GM19467 (cell line): ENCODE measurements at regions not wholly inside any gene's neighbourhood (a gene's known extent, or its start where the extent isn't known, plus 50 kb on each side); places are given as distances from the start of the nearest gene placed in this dataset.

Source experiments
- ATAC-seq: cut with Tn5 transposase; IDR thresholded peaks from one replicate; pipeline ENCODE4 v1.9.1; 2021; ENCODE audit warnings: mild to moderate bottlenecking, moderate library complexity; ENCODE audit not compliant: unreplicated experiment

DNA sequence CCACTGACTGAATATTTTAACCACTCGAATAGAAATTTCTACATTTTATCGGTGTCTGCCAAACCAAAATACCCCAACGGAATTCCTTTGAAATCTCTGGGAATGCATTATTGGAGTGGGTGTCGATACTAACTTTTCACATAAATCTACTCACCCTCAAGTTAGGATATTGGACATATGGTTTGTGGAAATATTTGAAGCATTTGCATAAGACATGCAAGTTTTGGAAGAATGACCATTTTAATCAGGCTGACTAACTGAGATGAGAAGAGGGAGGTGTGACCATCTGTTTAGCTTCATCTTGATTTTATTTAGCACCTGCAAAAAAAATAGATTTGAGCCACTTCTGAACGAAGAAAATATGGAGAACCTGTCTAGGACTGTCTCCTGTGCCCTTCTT is 61.2 kb downstream of the KLF6 start:
- ATAC-seq: no peak

DNA sequence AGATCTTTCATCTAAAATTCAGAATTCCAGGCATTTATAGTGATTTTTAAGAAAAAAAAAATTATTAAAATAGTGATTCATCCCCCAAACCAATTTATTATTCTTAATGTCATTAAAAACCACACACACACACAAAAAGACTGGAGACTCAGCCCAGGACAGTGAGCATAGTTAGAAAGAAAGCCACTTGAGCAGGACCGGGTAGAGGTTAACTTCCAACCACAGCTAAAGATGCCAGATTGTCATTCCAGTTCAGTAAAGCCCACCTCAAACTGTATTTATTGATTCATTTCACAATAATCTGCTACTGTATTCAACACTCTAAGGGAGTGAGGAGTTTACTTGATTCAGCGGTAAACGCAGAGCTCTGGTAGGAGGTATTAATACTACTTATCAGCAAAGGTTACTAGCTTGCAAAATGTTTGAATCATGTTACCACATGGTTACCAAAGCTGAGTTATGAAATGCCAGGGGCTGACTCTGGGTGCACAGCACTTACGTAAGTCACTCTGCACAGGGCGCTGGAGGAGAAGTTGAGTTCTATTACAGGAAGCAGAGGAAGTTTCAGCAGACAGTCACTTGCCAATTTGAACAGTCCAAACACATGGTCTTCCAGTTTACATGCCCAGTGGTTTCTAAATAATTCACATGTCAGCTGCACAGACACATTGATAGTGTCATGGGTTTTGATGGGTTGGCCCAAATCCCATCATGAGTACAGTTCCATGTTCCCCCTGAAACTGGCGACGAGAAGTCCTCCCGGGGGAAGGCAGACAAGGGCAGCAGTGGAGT is 64.6 kb downstream of the KLF6 start:
- no peak for ATAC-seq

DNA sequence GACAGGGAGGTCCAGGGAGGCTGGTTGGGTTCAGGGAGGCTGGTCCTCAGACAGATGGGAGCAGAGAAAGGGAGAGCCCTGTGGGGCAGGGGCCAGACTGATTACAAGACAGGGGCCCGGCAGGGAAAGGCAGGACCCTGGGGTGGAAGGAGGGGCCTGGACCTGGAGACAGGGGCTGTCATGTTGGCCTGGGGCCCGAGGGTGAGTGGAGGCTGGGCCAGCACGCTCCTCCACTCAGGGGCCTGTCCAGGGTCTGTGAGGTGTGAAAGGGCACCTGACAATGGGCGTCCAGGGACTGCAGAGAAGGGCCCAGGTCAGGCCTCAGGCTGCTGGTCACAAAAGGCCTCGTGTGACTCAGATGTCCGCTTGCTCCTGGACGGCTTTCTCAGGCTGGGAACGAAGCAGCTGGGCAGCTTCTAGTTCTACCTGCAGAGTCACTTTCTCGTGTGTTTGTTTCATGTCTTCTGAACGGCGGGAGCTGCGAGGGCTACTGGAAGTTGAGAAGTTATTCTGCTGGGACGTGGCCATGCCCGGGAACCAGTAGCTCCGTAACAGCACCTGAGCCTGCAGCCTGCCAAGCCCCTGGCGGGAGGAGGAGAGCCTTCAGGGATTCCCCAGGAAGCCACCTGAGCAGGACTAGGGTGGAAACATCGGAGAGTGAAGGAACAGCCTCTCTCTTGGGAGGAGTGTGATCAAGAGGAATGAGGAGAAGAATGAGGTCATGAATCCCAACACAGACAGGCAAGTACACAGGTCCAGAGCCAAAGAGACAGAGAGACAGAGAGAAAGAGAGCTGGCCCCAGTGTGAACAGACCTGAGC is 65.8 kb downstream of the KLF6 start:
- ATAC-seq: no peak

DNA sequence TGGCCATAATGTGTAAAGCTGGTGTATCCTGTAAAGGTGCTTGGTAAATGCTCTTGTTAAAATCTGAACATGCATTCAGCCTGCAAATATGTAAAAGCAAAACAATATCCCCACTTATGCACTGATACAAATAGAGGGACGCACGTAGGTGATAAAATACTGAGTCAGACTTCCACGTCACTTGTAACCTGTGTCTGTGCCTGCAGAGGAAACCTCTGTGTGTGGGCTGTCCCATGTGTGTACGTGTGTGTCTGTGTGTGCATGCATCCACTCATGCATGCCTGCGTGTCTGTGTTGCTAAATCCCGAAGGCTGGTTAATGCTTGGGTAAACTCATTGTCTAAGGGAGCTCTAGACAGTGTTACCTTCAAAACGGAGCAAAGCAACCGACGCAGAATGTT is 68.9 kb downstream of the KLF6 start:
- ATAC-seq: no peak

DNA sequence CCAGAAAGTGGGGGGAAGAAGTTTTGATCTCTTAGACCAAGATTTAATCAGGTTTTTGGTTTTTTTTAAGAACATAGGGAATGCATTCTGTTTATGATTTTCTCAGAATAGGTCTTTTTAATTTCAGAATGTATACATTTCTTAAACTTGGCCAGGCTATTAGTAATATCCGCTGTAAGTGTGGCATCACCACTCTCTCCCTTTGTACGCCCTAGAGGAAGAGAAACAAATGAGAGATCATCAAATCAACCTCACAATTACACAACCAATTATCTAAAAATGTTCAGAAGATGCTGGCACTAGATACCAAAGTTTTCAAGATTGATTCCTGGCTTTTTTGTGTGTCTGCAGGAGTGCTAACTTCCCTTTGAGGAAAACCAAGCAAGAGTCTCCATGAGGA is 70.0 kb downstream of the KLF6 start:
- no peak for ATAC-seq

DNA sequence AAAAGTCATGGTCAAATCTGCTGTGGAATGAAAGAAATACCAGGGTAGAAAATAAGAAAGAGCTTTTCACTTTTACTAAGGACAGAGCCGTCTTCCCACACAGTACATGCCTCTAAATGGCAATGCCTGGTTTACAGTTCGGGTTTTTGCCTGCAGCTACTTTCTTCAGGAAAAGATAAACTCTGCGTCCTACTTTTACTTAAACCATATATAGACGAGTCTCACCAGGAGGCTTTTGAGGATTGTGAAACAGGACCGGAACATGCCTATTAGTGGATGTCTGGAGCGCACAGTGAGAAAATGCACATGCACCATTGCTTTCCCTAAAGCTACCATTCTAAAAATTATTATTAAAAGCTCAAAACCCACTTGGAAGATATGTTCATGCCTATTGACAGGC is 70.5 kb downstream of the KLF6 start:
- no peak for ATAC-seq

DNA sequence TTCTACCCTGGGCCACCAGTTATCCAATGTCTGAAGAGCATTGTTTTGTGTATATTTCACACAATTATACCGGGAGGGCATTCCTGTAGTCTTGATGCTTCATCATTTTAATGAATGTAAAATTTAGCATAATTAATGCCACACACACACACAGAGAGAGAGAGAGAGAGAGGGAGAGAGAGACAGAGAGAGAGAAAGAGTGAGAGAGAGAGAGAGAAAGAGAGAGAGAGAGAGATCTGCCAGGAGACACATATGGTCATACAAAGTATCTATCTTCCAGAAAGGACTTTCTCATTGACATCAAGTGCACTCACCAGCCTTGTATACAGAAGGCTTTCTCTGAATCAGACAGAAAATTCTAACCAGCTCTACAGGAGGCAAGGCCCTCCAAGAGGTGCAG is 72.3 kb downstream of the KLF6 start:
- ATAC-seq: no peak

DNA sequence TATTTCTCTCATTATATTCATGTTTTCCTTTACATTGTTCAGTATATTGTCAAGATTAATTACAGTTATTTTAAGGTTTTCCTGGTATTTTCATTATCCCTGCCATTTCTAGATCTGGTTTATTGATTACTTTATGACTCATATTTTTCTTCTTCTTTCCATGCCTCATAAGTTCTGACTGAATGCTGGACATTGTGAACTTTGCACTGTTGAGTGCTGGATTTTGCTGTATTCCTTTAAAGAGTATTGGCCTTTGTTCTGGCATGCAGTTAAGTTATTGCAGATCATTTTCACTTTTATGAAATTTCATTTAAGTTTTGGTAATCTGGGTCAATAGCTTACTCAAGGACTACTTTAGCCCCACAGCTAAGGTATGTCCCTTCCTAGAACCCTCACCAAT is 73.1 kb downstream of the KLF6 start:
- ATAC-seq: no peak

DNA sequence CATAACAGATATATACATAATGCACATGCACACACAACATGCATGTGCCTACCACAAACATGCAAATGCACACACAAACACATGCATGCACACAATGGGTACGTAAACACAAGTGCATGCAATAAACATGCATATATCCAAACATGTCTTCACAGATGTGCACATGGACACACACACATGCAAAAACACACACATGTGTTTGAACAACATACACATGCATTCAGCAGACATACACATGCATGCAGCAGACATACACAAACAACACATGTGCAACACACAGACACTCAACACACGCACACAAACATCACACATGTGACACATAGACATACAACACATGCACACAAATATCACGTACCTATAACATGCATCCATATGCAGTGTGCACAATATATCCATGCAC is 74.2 kb downstream of the KLF6 start:
- ATAC-seq: no peak

DNA sequence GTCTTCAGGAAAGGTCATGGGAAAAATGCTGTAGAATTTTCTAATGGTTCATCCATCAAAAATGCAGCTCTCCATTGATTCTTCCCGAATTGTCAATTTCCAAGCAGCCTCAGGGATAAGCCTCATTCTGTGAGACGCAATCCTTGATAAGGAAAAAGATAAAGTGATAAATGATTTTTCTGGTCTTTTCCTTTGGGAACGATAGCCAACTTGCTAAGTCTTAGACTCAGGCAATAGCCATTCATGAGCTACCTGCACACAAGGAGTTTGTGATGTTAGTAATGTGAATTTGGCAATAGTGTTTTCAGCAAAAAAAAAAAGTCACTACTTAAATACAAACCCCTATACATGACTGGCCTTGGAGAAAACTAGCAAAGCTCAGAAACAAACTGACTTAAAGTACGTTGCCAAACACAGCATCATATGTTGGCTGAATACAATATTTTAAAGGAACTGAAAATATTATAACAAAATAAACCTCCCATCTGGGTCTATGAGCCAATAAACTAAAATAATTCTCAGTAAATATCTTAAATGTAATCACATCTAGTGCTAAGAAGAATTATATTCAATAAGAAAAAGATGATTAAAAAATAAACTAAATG is 75.5 kb downstream of the KLF6 start:
- ATAC-seq: no peak

DNA sequence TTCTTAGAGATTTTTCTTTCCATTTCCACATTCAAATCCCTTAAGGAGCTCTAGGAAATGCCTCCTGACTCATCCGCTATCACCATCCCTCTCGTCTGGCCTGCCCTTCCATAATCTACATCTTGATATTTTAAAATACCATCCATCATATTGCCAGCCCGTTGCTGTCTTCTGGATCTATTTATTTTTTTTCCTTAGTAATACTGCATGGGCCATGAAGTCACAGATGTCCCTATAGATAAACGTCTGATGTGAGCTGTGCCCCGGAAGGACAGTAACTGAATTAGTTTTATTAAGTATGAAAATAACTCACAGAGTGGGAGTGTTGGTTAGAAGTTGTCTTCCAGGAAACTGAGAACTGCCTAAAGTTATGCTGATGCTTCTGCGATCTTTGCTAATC is 76.2 kb downstream of the KLF6 start:
- no peak for ATAC-seq

DNA sequence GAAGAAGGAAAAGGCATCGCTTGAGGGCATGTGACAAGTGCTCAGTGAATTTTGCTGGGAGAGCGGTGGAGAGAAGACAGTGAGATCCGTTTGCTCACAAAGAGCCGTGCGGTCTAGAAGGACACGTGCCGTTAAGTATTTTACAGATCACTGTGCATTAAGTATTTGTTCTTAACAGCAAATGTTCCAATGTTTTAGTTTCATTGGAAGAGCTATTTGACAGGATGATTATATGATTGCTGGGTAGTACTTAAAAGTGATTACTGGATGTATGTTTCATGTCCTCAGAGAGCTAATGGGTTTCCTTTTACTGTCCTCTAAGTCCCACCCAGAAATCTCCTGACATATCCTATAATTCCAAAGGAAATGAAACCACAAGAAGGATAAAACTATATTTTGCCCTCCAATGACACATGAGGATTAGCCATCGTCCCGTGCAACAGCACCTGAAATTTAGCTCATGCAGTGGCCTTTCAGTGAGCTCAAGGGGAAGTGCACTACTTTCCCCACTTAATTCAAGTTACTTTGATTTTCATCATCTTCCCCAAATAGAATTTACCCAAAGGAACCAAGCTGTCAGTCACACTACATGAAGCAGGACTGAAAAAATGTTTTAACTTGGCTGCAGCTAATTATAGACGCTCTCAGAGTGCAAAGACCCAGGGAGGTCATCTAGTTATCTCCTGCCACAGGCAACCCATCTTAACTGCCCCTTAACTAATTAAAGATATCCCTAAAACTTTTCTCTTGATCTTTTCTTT is 80.3 kb downstream of the KLF6 start:
- ATAC-seq: no peak

DNA sequence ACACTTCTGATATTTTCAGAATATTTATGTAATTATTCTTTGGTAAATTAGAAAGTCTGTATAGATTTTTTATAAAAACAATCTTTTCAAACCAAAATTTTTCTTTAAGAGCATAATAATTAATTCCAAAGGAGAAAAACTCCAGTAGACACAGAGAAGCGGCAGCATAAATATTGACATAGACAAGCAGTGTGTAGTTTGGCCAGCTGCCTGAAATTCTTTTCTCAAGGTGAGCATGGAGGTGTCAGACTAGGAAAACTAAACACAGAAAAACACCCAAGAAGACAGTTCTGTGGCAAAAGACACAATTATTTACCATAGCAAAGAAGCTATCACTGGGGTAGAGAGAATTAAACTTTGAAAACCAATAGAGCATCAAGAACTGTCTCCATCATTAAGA is 82.4 kb downstream of the KLF6 start:
- no peak for ATAC-seq

DNA sequence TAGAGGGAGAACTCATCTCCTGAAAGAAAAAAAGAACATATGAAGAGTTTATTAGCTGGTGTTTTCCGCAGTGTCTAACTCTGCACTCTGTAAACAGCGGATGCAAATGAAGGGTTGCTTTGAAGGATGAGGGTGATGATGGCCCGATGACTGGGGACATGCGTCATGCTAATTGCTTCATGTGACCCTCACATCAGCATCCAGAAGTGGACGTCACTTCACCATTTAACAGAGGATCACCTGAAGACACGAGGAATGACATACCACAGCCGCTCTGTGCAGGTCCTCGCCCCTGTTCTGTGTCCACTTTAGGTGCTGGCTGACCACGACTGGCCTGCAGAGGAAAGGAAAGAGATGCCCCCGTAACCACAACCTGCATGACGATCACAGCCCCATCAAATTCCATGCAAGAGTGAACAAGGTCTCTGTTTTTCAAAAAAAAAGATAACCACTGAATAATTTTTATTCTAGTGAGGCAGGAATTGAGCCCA is 82.9 kb downstream of the KLF6 start:
- no peak for ATAC-seq

DNA sequence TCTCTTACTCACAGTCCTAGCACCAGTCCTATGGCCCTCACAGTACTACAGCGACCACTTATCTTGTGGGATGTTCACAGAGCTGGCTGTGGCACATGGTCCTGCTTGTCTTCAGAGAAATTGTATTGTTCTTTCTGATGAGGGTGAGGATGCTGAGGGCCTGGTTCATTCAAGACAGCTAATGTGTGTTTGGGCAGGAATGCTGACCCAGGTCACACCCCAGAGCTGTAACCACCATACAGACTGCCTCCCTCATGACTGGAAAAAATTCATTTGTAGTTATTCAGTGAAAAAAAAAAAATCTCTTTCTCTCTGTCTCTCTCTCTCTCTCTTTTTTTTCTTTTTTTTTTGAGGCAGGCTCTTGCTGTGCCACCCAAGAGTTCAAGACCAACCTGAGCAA is 83.5 kb downstream of the KLF6 start:
- no peak for ATAC-seq

DNA sequence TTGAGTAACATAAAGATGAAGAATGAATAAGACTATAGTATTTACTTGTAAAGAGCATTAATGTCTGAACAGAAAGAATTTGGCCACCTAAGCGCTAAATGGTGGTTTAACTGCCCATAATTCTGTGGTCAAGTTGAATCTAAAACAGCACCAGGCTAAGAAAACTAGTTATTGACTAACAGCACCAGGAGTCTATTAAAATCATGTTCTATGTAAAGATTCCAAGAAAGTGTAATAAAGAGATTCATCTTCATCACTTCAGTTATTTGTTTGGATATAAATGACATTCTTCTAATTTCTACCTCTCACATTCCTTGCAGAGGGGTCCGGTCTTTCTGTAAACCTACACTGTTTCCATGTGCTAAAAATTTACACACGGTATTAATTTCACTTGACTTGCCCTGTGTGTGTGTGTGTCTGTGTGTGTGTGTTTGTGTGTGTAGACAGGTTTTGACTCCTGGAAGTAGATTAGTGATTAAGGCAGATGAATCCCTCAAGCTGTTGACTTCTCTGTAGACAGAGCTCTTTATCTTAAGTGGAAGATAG is 84.4 kb downstream of the KLF6 start:
- no peak for ATAC-seq

DNA sequence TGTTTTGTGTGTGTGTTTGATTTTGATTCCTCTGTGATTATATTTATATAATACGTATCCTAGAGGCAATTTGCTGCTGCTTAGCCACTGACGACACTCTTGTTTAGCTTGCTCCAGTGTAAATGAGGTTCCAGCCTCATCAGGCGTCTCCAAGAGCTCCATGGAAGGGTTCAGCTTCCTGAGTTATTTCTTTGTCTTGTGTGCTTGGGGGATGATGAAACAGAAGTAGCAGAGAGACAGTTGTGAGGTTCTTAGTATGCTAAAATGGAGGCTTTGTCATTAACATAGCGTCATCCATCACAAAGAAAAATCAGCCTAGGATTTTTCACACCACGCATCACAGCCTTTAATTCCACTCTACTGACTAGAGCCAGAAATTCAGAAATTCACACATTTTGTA is 85.1 kb downstream of the KLF6 start:
- ATAC-seq: no peak

DNA sequence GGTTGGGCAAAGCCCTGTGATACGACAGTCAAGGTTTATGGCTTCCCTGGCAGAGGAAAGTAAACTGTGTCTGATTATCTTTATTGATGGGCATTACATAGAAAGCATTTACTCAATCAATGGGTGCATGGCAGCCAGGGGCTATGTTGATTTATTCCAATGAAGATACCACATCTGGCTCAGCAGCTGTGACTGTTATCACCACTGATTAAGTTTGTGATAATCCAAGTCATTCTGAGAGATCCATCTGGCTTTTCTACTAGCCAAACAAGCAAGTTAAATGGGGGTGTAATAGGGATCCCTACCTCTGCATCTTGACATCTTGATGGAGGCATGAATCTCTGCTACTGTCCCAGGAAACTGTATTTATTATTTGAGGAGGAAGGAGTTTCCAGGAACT is 86.7 kb downstream of the KLF6 start:
- no peak for ATAC-seq

DNA sequence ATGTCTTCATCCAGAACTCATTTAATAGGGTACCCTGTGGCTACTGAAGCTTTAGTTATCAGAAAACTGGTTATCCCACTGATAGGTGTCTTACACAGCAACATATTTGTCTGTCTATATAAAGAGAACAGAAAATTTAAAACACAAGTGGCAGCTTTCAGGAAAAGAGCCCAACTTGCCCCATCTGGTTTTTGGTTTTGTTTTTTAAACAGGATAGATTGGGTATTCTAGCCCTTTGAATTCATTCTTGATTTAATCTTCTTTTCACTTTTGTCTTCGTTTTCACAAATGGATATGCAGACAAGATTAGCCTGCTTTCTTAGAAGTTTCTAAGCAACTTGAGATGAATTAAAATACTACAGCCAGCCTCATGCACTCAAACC is 91.3 kb downstream of the KLF6 start:
- no peak for ATAC-seq

DNA sequence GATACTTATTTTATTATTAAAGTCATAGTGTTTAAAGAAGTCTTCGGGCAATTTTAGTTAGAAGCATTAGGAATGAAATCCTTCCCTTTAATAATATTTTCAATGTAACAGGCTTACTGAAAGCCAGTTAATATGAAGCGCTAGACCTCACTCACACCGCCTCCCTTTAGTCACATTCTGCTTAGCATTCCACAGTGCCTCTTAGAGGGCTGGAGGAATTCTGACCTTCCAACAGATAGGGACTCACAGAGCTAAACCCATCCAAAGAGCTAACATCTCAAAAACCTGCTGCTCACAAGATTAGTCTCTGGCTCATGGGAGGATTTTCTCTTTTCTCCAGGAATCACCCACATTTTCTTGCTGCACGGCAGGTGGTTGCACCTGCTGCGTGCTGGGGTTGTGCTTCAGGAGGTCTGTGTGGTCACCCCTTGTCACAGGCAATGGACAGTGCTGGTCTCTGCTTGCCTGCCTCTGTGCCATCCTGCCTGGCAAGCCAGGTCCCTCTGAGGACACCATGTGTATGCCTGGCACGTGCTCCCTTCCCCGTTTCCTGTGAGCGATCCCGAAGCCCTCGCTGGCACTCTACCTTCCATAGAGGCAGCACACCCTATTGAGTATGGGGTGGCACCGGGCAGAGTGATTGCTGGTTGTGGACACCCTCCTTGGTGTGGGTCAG is 91.8 kb downstream of the KLF6 start:
- no peak for ATAC-seq
